ENCODE measurements at regions not wholly inside any gene's neighbourhood (a gene's known extent, or its start where the extent isn't known, plus 50 kb on each side); places are given as distances from the start of the nearest gene placed in this dataset.

GRCh38 chr4:86530183-86530582, 63.9 kb upstream of the PTPN13 start:
- no peak for DNase-seq

GRCh38 chr4:86531440-86531839, 62.7 kb upstream of the PTPN13 start:
- DNase-seq: no peak

- no peak for DNase-seq
These were observed 61.3 kb upstream of the PTPN13 start for GRCh38 chr4:86532851-86533250.

GRCh38 chr4:86536151-86536550, 58.0 kb upstream of the PTPN13 start:
- DNase-seq: no peak

- no peak for DNase-seq
These were observed 51.6 kb upstream of the PTPN13 start for GRCh38 chr4:86542319-86543027.

- no peak for DNase-seq
These were observed 51.0 kb upstream of the PTPN13 start for GRCh38 chr4:86543080-86543479.

GRCh38 chr4:86543560-86544309, 50.4 kb upstream of the PTPN13 start:
- DNase-seq: peak; percentile 71

- DNase-seq: no peak
These were observed 49.7 kb upstream of the PTPN13 start for GRCh38 chr4:86544310-86544966.

All from fibroblast of skin of right quadriceps (primary cell).